IMR-90 (cell line): ENCODE measurements at regions not wholly inside any gene's neighbourhood (a gene's known extent, or its start where the extent isn't known, plus 50 kb on each side); places are given as distances from the start of the nearest gene placed in this dataset.
A peak's percentile ranks its signal among the peaks of the same experiment; 100 is the strongest.

Experiments used
- ATAC-seq: fragments of 200-7000 bp; cut with Tn5 transposase; 2 replicates; pipeline ENCODE4 v1.9.1; 2020; ENCODE audit warnings: low read depth, mild to moderate bottlenecking, moderate library complexity
- BruUV-seq: library from RNA; stranded (reverse); fragments of 400-500 nt; replicated peaks from 2 replicates; lab custom pipeline; 2021; lab: Mats Ljungman, UMichigan
- CTCF ChIA-PET: fragments of 300-600 bp; formaldehyde crosslinking; extraction: SDS; loops from one replicate; lab custom pipeline; 2021; ENCODE audit warnings: antibody characterized with exemption; lab: Yijun Ruan, JAX
- POLR2A ChIA-PET: fragments of 300-600 bp; sonication (Branson Sonifier 250); formaldehyde crosslinking; loops from one replicate; lab custom pipeline; 2022; ENCODE audit warnings: antibody characterized with exemption; ENCODE audit not compliant: unreplicated experiment; lab: Charles Lee
- DNase-seq: peaks from one replicate; pipeline ENCODE4 v3.0.0; 2013
- H2AFZ ChIP-seq: replicated peaks from 2 replicates; pipeline ENCODE3; 2013; ENCODE audit warnings: low read length, mild to moderate bottlenecking; ENCODE audit not compliant: poor library complexity
- H2AK5ac ChIP-seq: 2 replicates; pipeline ENCODE4 v1.6.1; 2013; ENCODE audit warnings: low read depth, low read length, inconsistent platforms
- H2AK9ac ChIP-seq: replicated peaks from 2 replicates; pipeline ENCODE3; 2013; ENCODE audit warnings: mild to moderate bottlenecking, low read depth, low read length, moderate library complexity; ENCODE audit not compliant: poor library complexity
- H2BK120ac ChIP-seq: 2 replicates; pipeline ENCODE4 v1.6.1; 2013; ENCODE audit warnings: low read depth, low read length, inconsistent platforms
- H2BK15ac ChIP-seq: 3 replicates; pipeline ENCODE4 v1.6.1; 2013; ENCODE audit warnings: low read depth, low read length, inconsistent platforms
- H2BK20ac ChIP-seq: 2 replicates; pipeline ENCODE4 v1.6.1; 2013; ENCODE audit warnings: low read depth, mild to moderate bottlenecking, inconsistent platforms, low read length, moderate library complexity
- H2BK5ac ChIP-seq: 2 replicates; pipeline ENCODE4 v1.6.1; 2013; ENCODE audit warnings: mild to moderate bottlenecking, low read depth, low read length, inconsistent platforms; ENCODE audit not compliant: poor library complexity, severe bottlenecking
- H3K14ac ChIP-seq: replicated peaks from 2 replicates; pipeline ENCODE4 v1.6.1; 2013; ENCODE audit warnings: low read depth, low read length, inconsistent platforms
- H3K18ac ChIP-seq: 2 replicates; pipeline ENCODE4 v1.6.1; 2013; ENCODE audit warnings: low read depth, low read length, control low read depth
- H3K23ac ChIP-seq: 2 replicates; pipeline ENCODE4 v1.6.1; 2013; ENCODE audit warnings: low read depth, low read length, inconsistent platforms
- H3K27ac ChIP-seq: 2 replicates; pipeline ENCODE4 v1.5.1; 2013; ENCODE audit warnings: mild to moderate bottlenecking, control low read depth, low read length; ENCODE audit not compliant: insufficient read depth
- H3K27me3 ChIP-seq: 2 replicates; pipeline ENCODE4 v1.6.1; 2013; ENCODE audit warnings: low read length; ENCODE audit not compliant: control insufficient read depth, insufficient read depth
- H3K36me3 ChIP-seq: 2 replicates; pipeline ENCODE4 v1.6.1; 2013; ENCODE audit warnings: low read length, mixed read lengths; ENCODE audit not compliant: control insufficient read depth, insufficient read depth
- H3K4ac ChIP-seq: 2 replicates; pipeline ENCODE4 v1.6.1; 2013; ENCODE audit warnings: low read depth, low read length, inconsistent platforms
- H3K4me1 ChIP-seq: 2 replicates; pipeline ENCODE4 v1.6.1; 2013; ENCODE audit warnings: low read length, mixed read lengths; ENCODE audit not compliant: control insufficient read depth, insufficient read depth
- H3K4me2 ChIP-seq: 2 replicates; pipeline ENCODE4 v1.6.1; 2013; ENCODE audit warnings: low read depth, mild to moderate bottlenecking, control low read depth, low read length, moderate library complexity
- H3K4me3 ChIP-seq: 2 replicates; pipeline ENCODE4 v1.5.1; 2013; ENCODE audit warnings: low read depth, mild to moderate bottlenecking, control low read depth, low read length, moderate library complexity; ENCODE audit not compliant: insufficient read depth
- H3K56ac ChIP-seq: 2 replicates; pipeline ENCODE4 v1.6.1; 2013; ENCODE audit warnings: low read length, inconsistent platforms; ENCODE audit not compliant: insufficient read depth; ENCODE audit errors: extremely low read depth
- H3K79me1 ChIP-seq, 2 experiments: 2 replicates each; pipeline ENCODE4 v1.6.1; 2013; ENCODE audit warnings: low read length in 2 of 2, inconsistent platforms in 1 of 2, low read depth in 1 of 2
- H3K9ac ChIP-seq: 2 replicates; pipeline ENCODE4 v1.6.1; 2013; ENCODE audit warnings: low read depth, low read length, control low read depth
- H3K9me1 ChIP-seq: 2 replicates; pipeline ENCODE4 v1.6.1; 2013; ENCODE audit warnings: low read length, inconsistent platforms; ENCODE audit not compliant: insufficient read depth
- H3K9me3 ChIP-seq: 2 replicates; pipeline ENCODE4 v1.6.1; 2013; ENCODE audit warnings: low read length; ENCODE audit not compliant: control insufficient read depth, insufficient read depth
- H4K20me1 ChIP-seq: 2 replicates; pipeline ENCODE4 v1.6.1; 2013; ENCODE audit warnings: low read length, inconsistent platforms; ENCODE audit not compliant: insufficient read depth
- H4K5ac ChIP-seq: 2 replicates; pipeline ENCODE4 v1.6.1; 2013; ENCODE audit warnings: mild to moderate bottlenecking, low read depth, low read length, control low read depth
- H4K8ac ChIP-seq, 2 experiments: 2 replicates each; pipeline ENCODE4 v1.6.1; 2013; ENCODE audit warnings: low read depth in 2 of 2, low read length in 2 of 2, control low read depth in 1 of 2, inconsistent platforms in 1 of 2
- H4K91ac ChIP-seq: 2 replicates; pipeline ENCODE4 v1.6.1; 2013; ENCODE audit warnings: low read depth, low read length, inconsistent platforms; ENCODE audit not compliant: insufficient read depth
- NFE2L2 ChIP-seq: fragments of 150-350 bp; IDR thresholded peaks from 2 replicates; pipeline ENCODE4 v1.6.1; 2016; ENCODE audit warnings: low read depth, mild to moderate bottlenecking, low read length
- WGBS, 2 experiments: methylation state at CpG; one replicate each; pipeline versions ENCODE4 v1.1.5 to v1.1.7; 2013; ENCODE audit warnings: missing lambda C conversion rate in 2 of 2; ENCODE audit not compliant: insufficient read length in 1 of 2; ENCODE audit errors: extremely low coverage in 2 of 2; 5-methylcytosine and 5-hydroxymethylcytosine counted together
- dilution Hi-C: fragments of 300-500 bp; cut with HindIII; formaldehyde crosslinking; loops from one replicate; pipeline ENCODE4 v1.14.3; 2018; ENCODE audit warnings: low sequenced_read_pairs; ENCODE audit not compliant: unreplicated experiment
- in situ Hi-C: fragments of 300-500 bp; cut with MboI; formaldehyde crosslinking; loops from 3 replicates; pipeline ENCODE4 v1.14.3; 2019; ENCODE audit warnings: low sequenced_read_pairs, inconsistent platforms, mixed read lengths
- intact Hi-C: fragments of 100-400 bp; cut with micrococcal nuclease; formaldehyde crosslinking; loops from 2 replicates; pipeline ENCODE4 v1.10.0; 2022

- Histone ChIP-seq H2BK5ac (no peak overlapping the region), H4K20me1 (peaks cover 4% of the 10 kb centered on the region; the same call in 1 of the 2 replicates), H3K56ac (no peak overlapping the region), H3K27ac (no peak overlapping the region), H2BK20ac (peak overlapping the region; percentile 46), H2BK120ac (peak overlapping the region; percentile 69), H2AFZ (peak overlapping the region; percentile 37), H3K14ac (no peak overlapping the region; the same call in 1 of the 2 replicates), H3K4me3 (no peak overlapping the region), H4K5ac (no peak overlapping the region; the same call in 1 of the 2 replicates), H3K9me3 (no peaks in the 10 kb centered on the region), H3K23ac (0 out of 2 replicates have a peak overlapping the region, but pooled peaks have one; percentile 18), H3K27me3 (no peaks in the 10 kb centered on the region), H3K9me1 (peaks cover 19% of the 10 kb centered on the region), H2AK5ac (peak overlapping the region; percentile 83), H3K36me3 (no peaks in the 10 kb centered on the region), H4K8ac (no peak overlapping the region), H3K18ac (no peak overlapping the region), H2BK15ac (peak overlapping the region; percentile 61; the same call in 1 of the 3 replicates), H3K79me1 (no peaks in the 10 kb centered on the region), H3K4ac (peak overlapping the region; percentile 75), H3K4me2 (no peak overlapping the region), H2AK9ac (peak overlapping the region; percentile 26), H3K9ac (no peak overlapping the region), H4K91ac (peak overlapping the region; percentile 38; the same call in 1 of the 2 replicates), H3K4me1 (peaks cover 32% of the 10 kb centered on the region)
- ChIA-PET CTCF (no interaction called here), POLR2A (no interaction called here)
- intact Hi-C loops (loop anchor here (5.0 to 10.0 kb wide), 3 partner anchors 218 to 972 kb away; partner anchors contain the start of gene MN1), dilution Hi-C loops (no loop called here), in situ Hi-C loops (no loop called here)
- ATAC-seq (no peak), DNase-seq (no peak)
- WGBS, 2 experiments, result 67% methylated on average over 3 of the region's 20 CpGs; no CpG with 5 or more reads in 1 of the 2 experiments
- TF ChIP-seq NFE2L2, result no peak
- no TSS peak for BruUV-seq
Observed at GRCh38 chr22:26892166-26893041, 235.0 kb downstream of the MIAT start.
